ENCODE measurements at regions not wholly inside any gene's neighbourhood (a gene's known extent, or its start where the extent isn't known, plus 50 kb on each side); places are given as distances from the start of the nearest gene placed in this dataset.

GRCh38 chr9:118091711-118092500 lies 387.7 kb downstream of the TLR4 start:
- Histone ChIP-seq H3K36me3 (replicated peaks) (no peaks in the 10 kb centered on the region), H3K4me3 (ENCODE audit: low read depth, low read length) (no peak overlapping the region), H3K27ac (no peak overlapping the region), H3K27me3 (replicated peaks) (no peaks in the 10 kb centered on the region)
- in situ Hi-C loops (cut with HindIII; ENCODE audit: low pct_ligation_motif_present, low sequenced_read_pairs) = no loop called here
- TF ChIP-seq CTCF (IDR thresholded peaks at IDR 0.05; ENCODE audit: low read depth, low read length, missing control alignments) = no peak
- DNase-seq = no peak

GRCh38 chr9:118094387-118094786 lies 390.2 kb downstream of the TLR4 start:
- Histone ChIP-seq H3K27me3 (replicated peaks) (no peaks in the 10 kb centered on the region), H3K4me3 (ENCODE audit: low read depth, low read length) (no peak overlapping the region), H3K27ac (no peak overlapping the region), H3K36me3 (replicated peaks) (no peaks in the 10 kb centered on the region)
- TF ChIP-seq CTCF (IDR thresholded peaks at IDR 0.05; ENCODE audit: low read depth, low read length, missing control alignments) = no peak
- in situ Hi-C loops (cut with HindIII; ENCODE audit: low pct_ligation_motif_present, low sequenced_read_pairs) = no loop called here
- no peak for DNase-seq

GRCh38 chr9:118100529-118101419 lies 396.6 kb downstream of the TLR4 start:
- Histone ChIP-seq H3K4me3 (ENCODE audit: low read depth, low read length) (no peak overlapping the region), H3K27me3 (replicated peaks) (no peaks in the 10 kb centered on the region), H3K36me3 (replicated peaks) (no peaks in the 10 kb centered on the region), H3K27ac (no peak overlapping the region)
- TF ChIP-seq CTCF (IDR thresholded peaks at IDR 0.05; ENCODE audit: low read depth, low read length, missing control alignments) = no peak
- in situ Hi-C loops (cut with HindIII; ENCODE audit: low pct_ligation_motif_present, low sequenced_read_pairs) = no loop called here
- no peak for DNase-seq

GRCh38 chr9:118104363-118104762 lies 400.2 kb downstream of the TLR4 start:
- no peaks in the 10 kb centered on the region for H3K36me3 ChIP-seq (replicated peaks)
- in situ Hi-C loops (cut with HindIII; ENCODE audit: low pct_ligation_motif_present, low sequenced_read_pairs) = no loop called here
- H3K27ac ChIP-seq = no peak overlapping the region
- no peak overlapping the region for H3K4me3 ChIP-seq (ENCODE audit: low read depth, low read length)
- no peaks in the 10 kb centered on the region for H3K27me3 ChIP-seq (replicated peaks)
- no peak for DNase-seq
- no peak for TF ChIP-seq CTCF (IDR thresholded peaks at IDR 0.05; ENCODE audit: low read depth, low read length, missing control alignments)

- TF ChIP-seq CTCF (IDR thresholded peaks at IDR 0.05; ENCODE audit: low read depth, low read length, missing control alignments) = no peak
- Histone ChIP-seq H3K36me3 (replicated peaks) (no peaks in the 10 kb centered on the region), H3K27me3 (replicated peaks) (no peaks in the 10 kb centered on the region), H3K27ac (no peak overlapping the region), H3K4me3 (ENCODE audit: low read depth, low read length) (no peak overlapping the region)
- in situ Hi-C loops (cut with HindIII; ENCODE audit: low pct_ligation_motif_present, low sequenced_read_pairs) = no loop called here
- no peak for DNase-seq
Observed at GRCh38 chr9:118108971-118109370, 404.8 kb downstream of the TLR4 start.
